Endothelial cell (in vitro differentiated cells): ENCODE measurements at regions not wholly inside any gene's neighbourhood (a gene's known extent, or its start where the extent isn't known, plus 50 kb on each side); places are given as distances from the start of the nearest gene placed in this dataset.

Source experiments
- DNase-seq: peaks from one replicate; pipeline ENCODE4 v3.0.0; 2021; ENCODE audit warnings: low spot score
- H3K27ac Mint-ChIP-seq: one replicate; pipeline ENCODE4 v1.8.0; 2021; ENCODE audit warnings: mixed read lengths, inconsistent platforms; ENCODE audit not compliant: unreplicated experiment
- H3K27me3 Mint-ChIP-seq: one replicate; pipeline ENCODE4 v1.8.0; 2021; ENCODE audit warnings: mild to moderate bottlenecking, moderate library complexity, mixed read lengths, inconsistent platforms; ENCODE audit not compliant: unreplicated experiment
- H3K36me3 Mint-ChIP-seq: one replicate; pipeline ENCODE4 v1.8.0; 2021; ENCODE audit warnings: mild to moderate bottlenecking, low read depth, mixed read lengths, inconsistent platforms; ENCODE audit not compliant: unreplicated experiment
- H3K4me1 Mint-ChIP-seq: one replicate; pipeline ENCODE4 v1.8.0; 2021; ENCODE audit warnings: mild to moderate bottlenecking, mixed read lengths, inconsistent platforms; ENCODE audit not compliant: unreplicated experiment
- H3K4me3 Mint-ChIP-seq: one replicate; pipeline ENCODE4 v1.8.0; 2021; ENCODE audit warnings: mild to moderate bottlenecking, mixed read lengths, inconsistent platforms; ENCODE audit not compliant: unreplicated experiment
- H3K9me3 Mint-ChIP-seq: one replicate; pipeline ENCODE4 v1.8.0; 2021; ENCODE audit warnings: mixed read lengths, inconsistent platforms; ENCODE audit not compliant: unreplicated experiment
- TF ChIP-seq, protein P1 (sequence below): fragments of 200-600 bp; sonication (generic); IDR thresholded peaks from one replicate; pipeline ENCODE4 v1.5.0; 2021; ENCODE audit warnings: antibody characterized with exemption; ENCODE audit not compliant: unreplicated experiment

GRCh38 chr5:15383021-15383420 lies 117.0 kb upstream of the FBXL7 start:
- H3K27me3 Mint-ChIP-seq: peaks cover 7% of the 10 kb centered on the region
- peaks cover 4% of the 10 kb centered on the region for H3K9me3 Mint-ChIP-seq
- no peak overlapping the region for H3K27ac Mint-ChIP-seq
- H3K4me1 Mint-ChIP-seq: no peaks in the 10 kb centered on the region
- H3K36me3 Mint-ChIP-seq: no peaks in the 10 kb centered on the region
- DNase-seq: no peak
- TF ChIP-seq, protein P1, sequence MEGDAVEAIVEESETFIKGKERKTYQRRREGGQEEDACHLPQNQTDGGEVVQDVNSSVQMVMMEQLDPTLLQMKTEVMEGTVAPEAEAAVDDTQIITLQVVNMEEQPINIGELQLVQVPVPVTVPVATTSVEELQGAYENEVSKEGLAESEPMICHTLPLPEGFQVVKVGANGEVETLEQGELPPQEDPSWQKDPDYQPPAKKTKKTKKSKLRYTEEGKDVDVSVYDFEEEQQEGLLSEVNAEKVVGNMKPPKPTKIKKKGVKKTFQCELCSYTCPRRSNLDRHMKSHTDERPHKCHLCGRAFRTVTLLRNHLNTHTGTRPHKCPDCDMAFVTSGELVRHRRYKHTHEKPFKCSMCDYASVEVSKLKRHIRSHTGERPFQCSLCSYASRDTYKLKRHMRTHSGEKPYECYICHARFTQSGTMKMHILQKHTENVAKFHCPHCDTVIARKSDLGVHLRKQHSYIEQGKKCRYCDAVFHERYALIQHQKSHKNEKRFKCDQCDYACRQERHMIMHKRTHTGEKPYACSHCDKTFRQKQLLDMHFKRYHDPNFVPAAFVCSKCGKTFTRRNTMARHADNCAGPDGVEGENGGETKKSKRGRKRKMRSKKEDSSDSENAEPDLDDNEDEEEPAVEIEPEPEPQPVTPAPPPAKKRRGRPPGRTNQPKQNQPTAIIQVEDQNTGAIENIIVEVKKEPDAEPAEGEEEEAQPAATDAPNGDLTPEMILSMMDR: no peak
- no peak overlapping the region for H3K4me3 Mint-ChIP-seq

DNA sequence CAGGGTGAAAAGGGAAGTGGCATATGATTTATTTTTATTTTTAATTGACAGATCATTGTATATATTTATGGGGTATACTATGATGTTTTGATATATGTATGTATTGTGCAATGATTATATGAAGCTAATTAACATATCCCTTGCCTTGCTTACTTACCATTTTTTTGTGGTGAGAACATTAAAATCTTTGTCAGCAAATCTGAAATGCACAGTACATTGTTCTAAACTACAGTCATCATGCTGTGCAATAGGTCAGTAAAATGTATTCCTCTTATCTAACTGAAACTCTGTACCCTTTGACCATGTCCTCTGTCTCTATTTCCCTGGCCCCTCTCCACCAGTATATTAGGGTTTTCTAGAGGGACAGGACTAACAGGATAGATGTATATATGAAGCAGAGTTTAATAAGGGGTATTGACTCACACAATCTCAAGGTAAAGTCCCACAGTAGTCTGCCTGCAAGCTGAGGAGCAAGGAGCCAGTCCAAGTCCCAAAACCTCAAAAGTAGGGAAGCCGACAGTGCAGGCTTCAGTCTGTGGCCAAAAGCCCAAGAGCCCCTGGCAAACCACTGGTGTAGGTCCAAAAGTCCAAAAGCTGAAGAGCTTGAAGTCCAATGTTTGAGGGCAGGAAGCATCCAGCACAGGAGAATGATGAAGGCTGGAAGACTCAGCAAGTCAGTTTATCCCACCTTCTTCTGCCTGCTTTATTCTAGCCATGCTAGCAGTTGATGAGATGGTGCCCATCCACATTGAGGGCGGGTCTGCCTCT lies 122.2 kb upstream of the FBXL7 start:
- TF ChIP-seq, protein P1: no peak
- no peaks in the 10 kb centered on the region for H3K4me1 Mint-ChIP-seq
- no peaks in the 10 kb centered on the region for H3K9me3 Mint-ChIP-seq
- no peaks in the 10 kb centered on the region for H3K36me3 Mint-ChIP-seq
- H3K27me3 Mint-ChIP-seq: no peaks in the 10 kb centered on the region
- H3K27ac Mint-ChIP-seq: no peak overlapping the region
- H3K4me3 Mint-ChIP-seq: no peak overlapping the region
- no peak for DNase-seq

- no peak for DNase-seq
- H3K27me3 Mint-ChIP-seq: no peaks in the 10 kb centered on the region
- TF ChIP-seq, protein P1: no peak
- no peak overlapping the region for H3K4me3 Mint-ChIP-seq
- H3K36me3 Mint-ChIP-seq: no peaks in the 10 kb centered on the region
- H3K9me3 Mint-ChIP-seq: no peaks in the 10 kb centered on the region
- H3K27ac Mint-ChIP-seq: no peak overlapping the region
- H3K4me1 Mint-ChIP-seq: no peaks in the 10 kb centered on the region
These were observed 123.2 kb upstream of the FBXL7 start for GRCh38 chr5:15376803-15377202.

GRCh38 chr5:15376088-15376487 lies 123.9 kb upstream of the FBXL7 start:
- no peaks in the 10 kb centered on the region for H3K9me3 Mint-ChIP-seq
- H3K4me3 Mint-ChIP-seq: no peak overlapping the region
- no peaks in the 10 kb centered on the region for H3K4me1 Mint-ChIP-seq
- H3K36me3 Mint-ChIP-seq: no peaks in the 10 kb centered on the region
- TF ChIP-seq, protein P1: no peak
- H3K27me3 Mint-ChIP-seq: no peaks in the 10 kb centered on the region
- no peak overlapping the region for H3K27ac Mint-ChIP-seq
- DNase-seq: no peak

DNA sequence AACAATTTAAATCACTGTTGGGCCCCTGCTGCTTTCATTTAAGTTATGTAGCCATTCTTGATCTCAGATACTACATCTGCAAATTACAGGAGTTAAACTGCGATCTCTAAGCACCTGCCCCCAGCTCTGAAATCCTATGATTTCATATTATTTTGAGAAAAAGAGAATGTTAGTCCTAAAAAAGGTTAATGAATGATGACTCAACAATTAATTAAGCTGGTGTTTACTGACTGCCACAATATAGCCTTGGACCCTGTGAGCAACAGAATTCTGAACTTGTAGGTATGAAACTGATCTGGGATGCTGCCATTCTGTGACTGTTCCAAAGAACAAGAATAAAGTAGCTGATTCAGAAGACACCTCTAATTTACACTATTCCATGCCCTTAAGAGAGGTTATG lies 124.4 kb upstream of the FBXL7 start:
- TF ChIP-seq, protein P1: no peak
- no peak overlapping the region for H3K27ac Mint-ChIP-seq
- no peaks in the 10 kb centered on the region for H3K27me3 Mint-ChIP-seq
- H3K9me3 Mint-ChIP-seq: no peaks in the 10 kb centered on the region
- H3K4me1 Mint-ChIP-seq: no peaks in the 10 kb centered on the region
- no peak overlapping the region for H3K4me3 Mint-ChIP-seq
- DNase-seq: no peak
- no peaks in the 10 kb centered on the region for H3K36me3 Mint-ChIP-seq
